Inferior parietal cortex (tissue), 1 donor: ENCODE measurements at regions not wholly inside any gene's neighbourhood (a gene's known extent, or its start where the extent isn't known, plus 50 kb on each side); places are given as distances from the start of the nearest gene placed in this dataset.
"Not testable (repeated sequence)": the region's sequence is repeated elsewhere in the genome, so short reads cannot be mapped to it uniquely, and the experiment has no call there.

Source experiments
- DNase-seq: peaks from one replicate; pipeline ENCODE4 v3.0.0-alpha.2; 2016; ENCODE audit errors: extremely low spot score

DNA sequence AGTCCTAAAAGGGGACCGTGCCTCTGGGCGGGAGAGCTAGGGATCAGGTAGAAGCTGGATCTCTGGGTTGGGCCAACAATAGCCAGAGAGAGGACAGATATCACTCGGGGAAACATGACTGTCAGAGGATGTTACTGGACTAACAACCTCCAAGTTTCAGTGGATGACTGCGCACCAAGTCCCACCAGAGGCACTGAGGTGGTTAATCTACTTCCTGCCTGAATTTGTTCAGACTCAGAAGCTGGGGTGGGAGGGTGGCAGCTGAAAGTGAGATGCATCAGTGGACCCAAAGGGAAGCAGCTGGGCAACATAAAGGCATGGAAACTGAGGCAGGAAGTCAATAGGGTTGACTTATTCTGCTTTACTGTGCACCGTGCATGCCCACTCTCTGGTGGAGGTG, 130.1 kb upstream of the SLC44A1 start:
- no peak for DNase-seq

DNA sequence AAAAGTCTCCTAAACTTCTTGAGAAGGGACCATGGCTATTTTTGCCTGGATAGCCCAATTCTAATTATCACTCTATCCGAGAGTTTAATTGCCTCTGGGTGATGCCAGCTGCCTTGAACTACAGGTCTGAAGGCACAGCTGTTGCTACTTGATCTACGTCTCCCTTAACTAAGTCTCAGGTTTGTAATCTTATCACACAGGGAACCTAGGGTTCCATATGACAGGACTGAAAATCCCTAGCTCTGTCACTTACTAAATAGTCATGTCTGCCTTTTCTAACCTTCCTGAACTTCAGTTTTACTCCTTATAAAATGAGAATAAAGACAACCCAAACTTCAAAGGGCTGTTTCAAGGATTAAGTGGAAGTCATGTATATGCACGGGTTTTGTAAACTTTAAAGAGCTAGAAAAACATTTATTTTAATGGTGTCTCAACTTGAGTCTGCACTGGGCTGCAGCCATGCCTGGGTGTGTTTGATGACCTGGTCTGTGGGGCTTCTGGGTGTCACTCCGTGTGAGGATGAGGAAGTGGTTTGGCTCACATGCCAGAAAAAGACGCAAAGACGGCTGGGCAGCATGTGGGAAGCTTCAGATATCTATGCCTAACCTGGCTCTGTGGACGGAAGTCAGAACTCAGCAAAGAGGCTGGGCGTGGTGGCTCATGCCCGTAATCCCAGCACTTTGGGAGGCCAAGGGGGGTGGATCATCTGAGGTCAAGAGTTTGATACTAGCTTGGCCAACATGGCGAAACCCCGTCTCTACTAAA, 129.3 kb upstream of the SLC44A1 start:
- no peak for DNase-seq

DNA sequence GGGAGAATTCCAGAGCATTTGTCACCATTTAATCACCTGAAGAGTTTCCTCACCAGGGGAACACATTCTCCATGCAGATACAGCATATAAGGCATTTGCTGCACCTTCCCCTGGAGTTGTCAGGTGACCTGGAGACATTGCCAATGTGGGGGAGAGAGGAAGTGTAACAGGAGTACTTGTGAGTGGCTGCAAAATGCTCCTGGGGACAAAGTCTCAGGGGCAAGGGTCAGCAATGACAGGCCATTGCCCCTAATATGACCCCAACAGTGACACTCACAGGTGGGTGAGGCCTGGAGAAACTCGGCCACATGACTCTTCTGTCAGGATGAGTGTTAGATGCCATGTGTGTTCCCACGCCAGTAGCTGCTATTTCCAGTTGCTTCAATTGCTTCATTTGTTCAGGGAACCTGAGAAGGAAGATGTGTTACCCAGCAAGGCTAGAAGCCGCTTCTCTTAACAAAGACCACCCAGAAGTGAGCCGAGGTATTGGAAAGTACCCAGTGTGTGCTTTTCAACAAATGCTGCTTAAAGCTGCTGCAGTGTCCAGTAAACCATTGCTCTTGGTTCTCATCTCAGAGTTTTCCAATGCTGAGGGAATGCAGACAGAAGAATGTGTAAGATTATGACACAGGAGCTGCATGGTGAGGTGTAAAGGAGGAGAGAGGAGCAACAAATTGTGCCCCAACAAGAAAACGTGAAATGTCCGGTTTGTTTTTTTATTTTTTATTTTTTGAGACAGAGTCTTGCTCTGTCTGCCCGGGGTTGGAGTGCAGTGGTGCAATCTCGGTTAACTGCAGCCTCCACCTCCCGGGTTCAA, 128.2 kb upstream of the SLC44A1 start:
- DNase-seq, result no peak

DNA sequence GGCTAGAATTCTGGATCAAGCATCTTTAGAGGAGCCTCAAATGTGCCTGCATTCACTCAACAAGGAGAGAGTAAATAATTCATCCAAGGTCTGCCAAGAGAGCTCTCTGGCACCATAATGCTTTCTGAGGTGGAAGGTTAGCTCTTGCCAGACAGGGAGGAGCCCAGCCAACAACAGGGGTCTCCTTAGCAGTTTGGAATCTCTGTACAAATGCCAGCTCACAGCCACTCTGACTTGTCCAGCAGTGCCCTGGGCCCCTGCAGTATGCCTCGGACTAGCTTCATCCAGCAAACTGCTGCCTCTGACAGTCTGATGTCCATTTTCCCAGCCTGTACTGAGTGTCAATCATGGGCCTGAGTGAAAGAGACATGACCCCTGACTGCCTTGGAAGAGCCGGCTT, 127.2 kb upstream of the SLC44A1 start:
- no peak for DNase-seq

DNA sequence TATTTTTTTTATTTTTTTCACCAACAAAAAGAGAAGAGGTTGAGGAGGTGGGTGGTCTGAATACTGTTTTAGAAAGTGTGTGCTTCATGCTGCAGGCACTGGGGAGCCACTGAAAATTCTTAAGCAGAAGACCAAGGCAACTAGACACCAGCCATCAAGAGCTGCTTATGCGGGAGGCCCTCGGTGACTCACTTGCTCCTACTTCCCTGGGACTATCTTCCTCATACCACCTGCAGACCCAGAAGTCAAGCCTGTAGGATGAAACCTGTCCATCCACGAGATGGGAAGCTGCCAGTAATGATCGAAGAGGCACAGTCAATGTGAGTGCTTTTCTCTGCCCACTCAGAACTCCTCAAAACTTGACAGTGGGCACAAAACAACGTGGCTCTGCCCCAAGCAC, 125.8 kb upstream of the SLC44A1 start:
- no peak for DNase-seq

- DNase-seq, result peak; percentile 24
Observed at GRCh38 chr9:105119156-105119555, 125.3 kb upstream of the SLC44A1 start.

GRCh38 chr9:105121861-105122430, 122.5 kb upstream of the SLC44A1 start:
- DNase-seq, result no peak

DNA sequence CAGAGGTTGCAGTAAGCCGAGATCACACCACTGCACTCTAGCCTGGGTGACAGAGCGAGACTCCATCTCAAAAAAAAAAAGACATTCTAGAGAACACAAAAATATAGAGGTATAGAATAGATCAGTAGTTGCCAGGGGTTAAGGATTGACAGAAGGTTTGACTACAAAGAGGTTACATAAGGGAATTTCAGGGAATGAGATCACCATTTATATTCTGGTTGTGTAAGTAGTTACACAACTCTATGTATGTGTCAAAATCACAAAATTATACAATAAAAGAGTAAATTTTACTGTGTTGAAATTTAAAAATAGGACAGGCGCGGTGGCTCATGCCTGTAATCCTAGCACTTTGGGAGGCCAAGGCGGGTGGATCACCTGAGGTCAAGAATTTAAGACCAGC, 119.9 kb upstream of the SLC44A1 start:
- DNase-seq, result not testable (repeated sequence)

GRCh38 chr9:105126226-105126625, 118.2 kb upstream of the SLC44A1 start:
- DNase-seq, result no peak

DNA sequence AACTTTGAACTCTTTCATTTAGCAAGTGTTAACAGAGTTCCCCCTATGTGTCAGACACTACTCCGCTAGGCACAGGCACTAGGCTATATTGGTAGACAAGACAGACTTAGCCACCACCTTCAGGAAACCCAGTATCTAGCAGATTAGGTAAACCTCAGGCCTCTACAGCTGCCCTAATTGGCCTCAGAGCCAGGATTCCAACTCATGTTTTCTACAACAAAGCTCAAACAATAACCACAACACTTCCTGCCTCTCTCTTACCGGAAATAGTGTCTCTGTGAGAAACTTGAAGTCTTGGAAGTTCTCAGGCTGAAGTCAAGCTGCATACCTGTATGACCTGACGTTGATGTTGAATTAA, 116.6 kb upstream of the SLC44A1 start:
- DNase-seq, result no peak

DNA sequence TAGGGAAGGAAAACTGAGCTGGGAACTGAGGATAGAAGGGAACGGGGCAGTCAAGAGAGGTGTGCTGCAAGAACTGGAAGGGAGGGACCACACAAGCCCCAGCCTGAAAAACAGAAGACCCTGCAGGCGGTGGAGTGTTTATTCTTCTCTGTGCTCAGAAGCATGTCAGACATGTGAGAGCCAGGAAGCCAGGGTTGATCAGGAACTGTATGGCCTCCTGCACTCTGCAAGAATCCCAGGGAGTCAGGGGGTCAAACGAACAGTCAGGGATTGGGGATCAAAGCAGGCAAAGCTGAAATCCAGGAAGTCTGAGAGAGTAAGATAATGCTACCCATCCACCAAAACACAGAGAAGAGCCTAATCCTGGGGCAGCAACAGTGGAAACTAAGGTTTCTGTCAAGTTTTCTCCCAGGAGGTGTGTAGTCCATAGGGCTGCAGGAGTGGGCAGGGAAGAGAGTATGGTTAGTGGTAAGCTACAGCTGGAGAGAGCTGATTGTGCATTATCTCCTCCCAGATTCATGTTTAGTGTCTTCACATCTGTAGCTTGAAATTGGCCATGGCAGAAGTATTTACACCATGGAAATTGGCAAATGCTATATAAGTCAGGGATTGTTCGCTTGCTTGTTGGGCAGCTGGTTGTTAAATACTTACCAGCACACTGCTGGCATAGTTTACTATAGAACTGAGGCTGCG, 115.4 kb upstream of the SLC44A1 start:
- DNase-seq, result no peak

GRCh38 chr9:105129731-105130130, 114.7 kb upstream of the SLC44A1 start:
- no peak for DNase-seq

DNA sequence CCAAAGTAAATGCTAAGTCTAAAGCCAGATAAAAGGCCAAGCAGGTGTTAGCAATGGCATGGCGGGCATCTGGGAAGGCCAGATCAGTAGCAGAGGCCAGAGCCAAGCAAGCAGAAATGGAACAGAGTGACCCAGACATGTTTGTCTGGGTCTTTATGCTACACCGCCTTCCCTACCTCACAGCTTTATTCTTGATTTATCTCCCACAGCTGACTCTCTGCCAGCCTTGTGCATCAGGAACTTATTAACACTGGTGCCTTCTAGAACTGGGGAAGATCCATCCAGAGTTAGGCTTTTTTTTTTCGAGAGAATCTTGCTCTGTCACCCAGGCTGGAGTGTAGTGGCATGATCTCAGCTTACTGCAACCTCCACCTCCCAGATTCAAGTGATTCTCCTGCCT, 112.5 kb upstream of the SLC44A1 start:
- no peak for DNase-seq

DNA sequence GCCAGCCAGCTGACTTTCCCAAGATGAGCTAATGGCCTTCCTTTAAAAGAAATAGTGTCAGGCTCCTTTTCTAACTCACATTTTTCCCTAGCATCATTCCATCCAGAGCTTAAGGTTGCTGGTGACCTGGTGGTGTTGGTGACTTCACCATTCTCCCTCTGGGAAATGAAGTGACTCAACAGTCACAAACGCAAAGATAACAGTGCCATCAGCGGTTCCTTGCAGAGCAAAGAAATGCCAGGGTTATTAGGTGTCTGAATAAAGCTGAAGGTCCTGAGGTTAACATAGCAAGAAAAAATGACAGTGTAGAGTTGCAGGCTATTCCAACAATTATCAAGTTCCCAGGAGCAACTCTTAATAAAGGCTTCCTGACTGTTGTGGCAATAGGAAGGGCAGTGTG, 111.8 kb upstream of the SLC44A1 start:
- no peak for DNase-seq

- DNase-seq, result no peak
Observed at GRCh38 chr9:105138306-105138801, 106.1 kb upstream of the SLC44A1 start.

- DNase-seq, result no peak
Observed at GRCh38 chr9:105141146-105141975, 103.1 kb upstream of the SLC44A1 start.

GRCh38 chr9:105141976-105142250, 102.5 kb upstream of the SLC44A1 start:
- no peak for DNase-seq

DNA sequence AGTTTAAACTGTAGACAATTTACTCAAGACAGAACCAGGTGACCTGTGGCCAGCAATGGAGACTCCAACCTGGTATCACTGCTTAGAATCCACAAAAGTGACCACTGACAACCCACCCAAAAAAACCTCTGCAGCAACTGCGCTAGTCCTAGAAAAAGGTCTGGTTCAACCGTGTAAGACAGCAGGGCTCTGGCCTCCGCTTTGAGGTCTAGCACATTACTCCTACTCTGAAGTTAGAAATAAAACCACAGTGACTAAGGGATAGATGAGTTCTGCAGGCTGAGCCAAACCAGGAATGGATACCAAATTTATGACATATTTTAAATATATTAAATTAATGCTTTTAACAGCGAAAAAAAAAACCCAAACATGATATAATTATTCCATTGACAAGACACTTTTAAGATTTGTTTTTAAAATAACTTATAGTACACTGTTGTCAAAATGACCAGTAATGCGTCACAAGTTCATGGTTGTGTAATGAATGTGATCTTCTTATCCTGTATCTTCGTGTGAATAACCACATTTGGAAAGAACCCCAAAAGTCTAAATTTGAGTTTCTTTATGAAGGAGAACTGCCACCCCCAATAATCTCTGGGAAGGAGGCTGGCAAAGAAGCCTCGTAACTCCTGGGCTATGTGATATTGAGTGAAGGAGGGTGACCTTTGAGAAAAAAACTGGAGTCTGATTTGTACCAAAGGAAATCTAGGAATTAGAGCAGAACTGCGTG, 101.9 kb upstream of the SLC44A1 start:
- no peak for DNase-seq

GRCh38 chr9:105143136-105143430, 101.4 kb upstream of the SLC44A1 start:
- DNase-seq, result no peak

DNA sequence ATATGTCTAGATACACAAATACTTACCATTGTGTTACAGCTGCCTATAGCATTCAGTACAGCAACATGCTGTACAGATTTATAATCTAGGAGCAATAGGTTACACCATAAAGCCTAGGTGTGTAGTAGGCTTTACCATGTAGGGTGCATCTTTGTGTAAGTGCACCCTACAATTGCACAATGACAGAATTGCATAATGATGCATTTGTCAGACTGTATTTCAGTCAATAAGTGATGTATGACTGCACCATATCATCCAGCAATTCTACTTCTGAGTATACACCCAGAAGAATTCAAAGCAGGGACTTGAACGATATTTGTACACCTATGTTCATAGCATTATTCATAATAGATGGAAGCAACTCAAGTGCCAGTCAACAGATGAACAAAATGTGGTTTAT, 100.4 kb upstream of the SLC44A1 start:
- no peak for DNase-seq

GRCh38 chr9:105144841-105145240, 99.6 kb upstream of the SLC44A1 start:
- no peak for DNase-seq
